Panc1 (cell line): ENCODE measurements at regions not wholly inside any gene's neighbourhood (a gene's known extent, or its start where the extent isn't known, plus 50 kb on each side); places are given as distances from the start of the nearest gene placed in this dataset.

ENCODE experiments used
- ATAC-seq: fragments of 200-7000 bp; cut with Tn5 transposase; 2 replicates; pipeline ENCODE4 v1.9.1; 2020; ENCODE audit warnings: mild to moderate bottlenecking, moderate library complexity
- BruUV-seq: library from RNA; stranded (reverse); fragments of 400-500 nt; replicated peaks from 2 replicates; lab custom pipeline; 2021; lab: Mats Ljungman, UMichigan
- CTCF ChIA-PET: fragments of 300-600 bp; sonication (Branson Sonifier 250); formaldehyde crosslinking; loops from one replicate; lab custom pipeline; 2022; ENCODE audit warnings: antibody characterized with exemption; lab: Charles Lee
- POLR2A ChIA-PET: fragments of 300-600 bp; sonication (Branson Sonifier 250); formaldehyde crosslinking; loops from one replicate; lab custom pipeline; 2022; ENCODE audit warnings: antibody characterized with exemption; lab: Charles Lee
- DNase-seq: peaks from one replicate; pipeline ENCODE4 v3.0.0-alpha.2; 2010; ENCODE audit warnings: low read depth, low spot score
- H3K27ac ChIP-seq: 2 replicates; pipeline ENCODE4 v1.5.1; 2011; ENCODE audit warnings: mild to moderate bottlenecking, low read length, inconsistent platforms
- H3K27me3 ChIP-seq: fragments of 200-500 bp; sonication (Bioruptor generic); 2 replicates; pipeline ENCODE4 v1.6.0; 2014; ENCODE audit warnings: low read length, inconsistent platforms; ENCODE audit not compliant: control insufficient read depth, insufficient read depth
- H3K36me3 ChIP-seq: fragments of 200-500 bp; sonication (Bioruptor generic); 2 replicates; pipeline ENCODE4 v1.5.1; 2014; ENCODE audit warnings: inconsistent platforms, mild to moderate bottlenecking, low read length, moderate library complexity; ENCODE audit not compliant: control insufficient read depth, insufficient read depth
- H3K4me1 ChIP-seq: 2 replicates; pipeline ENCODE4 v1.5.1; 2011; ENCODE audit warnings: inconsistent platforms, mild to moderate bottlenecking, low read length, moderate library complexity; ENCODE audit not compliant: control insufficient read depth, insufficient read depth
- H3K4me3 ChIP-seq, 2 experiments: 2 replicates each; pipeline ENCODE4 v1.5.1; 2011 to 2012; ENCODE audit warnings: low read depth in 2 of 2, low read length in 2 of 2, mild to moderate bottlenecking in 2 of 2, inconsistent platforms in 1 of 2, moderate library complexity in 1 of 2
- H3K9me3 ChIP-seq: fragments of 200-500 bp; sonication (Bioruptor generic); 2 replicates; pipeline ENCODE4 v1.5.1; 2014; ENCODE audit warnings: low read depth, mild to moderate bottlenecking, inconsistent platforms, low read length, moderate library complexity; ENCODE audit not compliant: control insufficient read depth, insufficient read depth
- POLR2AphosphoS5 ChIP-seq: IDR thresholded peaks from 2 replicates; pipeline ENCODE4 v1.6.1; 2012; ENCODE audit warnings: mild to moderate bottlenecking, low read depth, low read length, moderate library complexity
- SIN3A ChIP-seq: IDR thresholded peaks from 2 replicates; pipeline ENCODE4 v1.6.1; 2012; ENCODE audit warnings: low read depth, mild to moderate bottlenecking, low read length, moderate library complexity, borderline replicate concordance; ENCODE audit not compliant: insufficient read depth
- TCF7L2 ChIP-seq: IDR thresholded peaks from 2 replicates; pipeline ENCODE4 v1.6.1; 2011; ENCODE audit warnings: mild to moderate bottlenecking, low read depth, low read length, inconsistent platforms
- in situ Hi-C: cut with HindIII; loops from 2 replicates; pipeline ENCODE4 v1.10.0; 2016; ENCODE audit warnings: low sequenced_read_pairs, low pct_unique_long_range_greater_than_20kb
- intact Hi-C: fragments of 100-400 bp; cut with micrococcal nuclease; formaldehyde crosslinking; loops from one replicate; pipeline ENCODE4 v1.10.0; 2022; ENCODE audit not compliant: unreplicated experiment
- TF ChIP-seq, protein P1 (sequence below): fragments of 450-650 bp; IDR thresholded peaks from 2 replicates; pipeline ENCODE4 v1.5.1; 2017; ENCODE audit warnings: mild to moderate bottlenecking
- TF ChIP-seq, protein P2 (sequence below), 2 experiments: IDR thresholded peaks; 2 replicates each; pipeline ENCODE4 v1.6.1; 2011 to 2012; ENCODE audit warnings: low read depth in 2 of 2, control low read depth in 1 of 2, low read length in 1 of 2, mild to moderate bottlenecking in 1 of 2, moderate library complexity in 1 of 2; ENCODE audit not compliant: insufficient read depth in 1 of 2

DNA sequence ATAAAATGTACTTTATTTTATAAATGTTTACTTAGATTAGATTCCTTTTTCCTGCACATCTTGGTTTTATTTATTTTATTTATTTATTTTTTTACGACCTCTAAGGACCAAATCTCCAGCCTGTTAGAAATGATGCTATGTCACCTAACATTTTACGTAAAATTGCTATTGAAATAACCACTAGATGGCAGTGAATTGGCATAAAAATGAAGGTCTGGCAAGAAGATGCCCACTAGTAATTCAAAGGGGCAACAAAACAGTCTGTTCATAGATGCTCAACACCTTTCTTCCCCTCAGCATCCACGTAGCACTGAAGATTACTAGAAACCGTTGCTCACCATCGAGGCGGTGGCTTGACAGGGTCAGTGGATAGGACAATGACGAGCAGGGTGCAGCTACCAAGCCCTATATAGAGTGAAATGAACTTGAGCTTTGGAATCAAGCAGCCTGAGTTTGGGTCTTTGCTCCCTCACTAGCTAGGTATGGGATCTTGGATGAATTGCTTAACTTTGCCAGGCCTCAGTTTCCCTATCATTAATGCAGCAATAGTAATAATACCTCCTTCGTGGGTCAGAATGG, 128.7 kb upstream of the L3MBTL4 start:
- ChIA-PET POLR2A (no interaction called here), CTCF (interaction anchor here (0.5 to 1.8 kb wide), 2 partner anchors 343 to 653 kb away, joined by 3 to 4 read pairs; no protein-coding TSS in a partner anchor)
- no peaks in the 10 kb centered on the region for H3K36me3 ChIP-seq
- no TSS peak for BruUV-seq
- no peaks in the 10 kb centered on the region for H3K9me3 ChIP-seq
- ATAC-seq (no peak), DNase-seq (no peak)
- H3K4me1 ChIP-seq: no peaks in the 10 kb centered on the region
- H3K27ac ChIP-seq: no peak overlapping the region
- no peaks in the 10 kb centered on the region for H3K27me3 ChIP-seq
- no peak overlapping the region for H3K4me3 ChIP-seq
- in situ Hi-C loops: no loop called here
- intact Hi-C loops: loop anchor here (1.0 kb wide), 1 partner anchor 343 kb away; no protein-coding TSS in a partner anchor
- TF ChIP-seq, protein P1, sequence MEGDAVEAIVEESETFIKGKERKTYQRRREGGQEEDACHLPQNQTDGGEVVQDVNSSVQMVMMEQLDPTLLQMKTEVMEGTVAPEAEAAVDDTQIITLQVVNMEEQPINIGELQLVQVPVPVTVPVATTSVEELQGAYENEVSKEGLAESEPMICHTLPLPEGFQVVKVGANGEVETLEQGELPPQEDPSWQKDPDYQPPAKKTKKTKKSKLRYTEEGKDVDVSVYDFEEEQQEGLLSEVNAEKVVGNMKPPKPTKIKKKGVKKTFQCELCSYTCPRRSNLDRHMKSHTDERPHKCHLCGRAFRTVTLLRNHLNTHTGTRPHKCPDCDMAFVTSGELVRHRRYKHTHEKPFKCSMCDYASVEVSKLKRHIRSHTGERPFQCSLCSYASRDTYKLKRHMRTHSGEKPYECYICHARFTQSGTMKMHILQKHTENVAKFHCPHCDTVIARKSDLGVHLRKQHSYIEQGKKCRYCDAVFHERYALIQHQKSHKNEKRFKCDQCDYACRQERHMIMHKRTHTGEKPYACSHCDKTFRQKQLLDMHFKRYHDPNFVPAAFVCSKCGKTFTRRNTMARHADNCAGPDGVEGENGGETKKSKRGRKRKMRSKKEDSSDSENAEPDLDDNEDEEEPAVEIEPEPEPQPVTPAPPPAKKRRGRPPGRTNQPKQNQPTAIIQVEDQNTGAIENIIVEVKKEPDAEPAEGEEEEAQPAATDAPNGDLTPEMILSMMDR: peak; percentile 68
- TF ChIP-seq, protein P2, sequence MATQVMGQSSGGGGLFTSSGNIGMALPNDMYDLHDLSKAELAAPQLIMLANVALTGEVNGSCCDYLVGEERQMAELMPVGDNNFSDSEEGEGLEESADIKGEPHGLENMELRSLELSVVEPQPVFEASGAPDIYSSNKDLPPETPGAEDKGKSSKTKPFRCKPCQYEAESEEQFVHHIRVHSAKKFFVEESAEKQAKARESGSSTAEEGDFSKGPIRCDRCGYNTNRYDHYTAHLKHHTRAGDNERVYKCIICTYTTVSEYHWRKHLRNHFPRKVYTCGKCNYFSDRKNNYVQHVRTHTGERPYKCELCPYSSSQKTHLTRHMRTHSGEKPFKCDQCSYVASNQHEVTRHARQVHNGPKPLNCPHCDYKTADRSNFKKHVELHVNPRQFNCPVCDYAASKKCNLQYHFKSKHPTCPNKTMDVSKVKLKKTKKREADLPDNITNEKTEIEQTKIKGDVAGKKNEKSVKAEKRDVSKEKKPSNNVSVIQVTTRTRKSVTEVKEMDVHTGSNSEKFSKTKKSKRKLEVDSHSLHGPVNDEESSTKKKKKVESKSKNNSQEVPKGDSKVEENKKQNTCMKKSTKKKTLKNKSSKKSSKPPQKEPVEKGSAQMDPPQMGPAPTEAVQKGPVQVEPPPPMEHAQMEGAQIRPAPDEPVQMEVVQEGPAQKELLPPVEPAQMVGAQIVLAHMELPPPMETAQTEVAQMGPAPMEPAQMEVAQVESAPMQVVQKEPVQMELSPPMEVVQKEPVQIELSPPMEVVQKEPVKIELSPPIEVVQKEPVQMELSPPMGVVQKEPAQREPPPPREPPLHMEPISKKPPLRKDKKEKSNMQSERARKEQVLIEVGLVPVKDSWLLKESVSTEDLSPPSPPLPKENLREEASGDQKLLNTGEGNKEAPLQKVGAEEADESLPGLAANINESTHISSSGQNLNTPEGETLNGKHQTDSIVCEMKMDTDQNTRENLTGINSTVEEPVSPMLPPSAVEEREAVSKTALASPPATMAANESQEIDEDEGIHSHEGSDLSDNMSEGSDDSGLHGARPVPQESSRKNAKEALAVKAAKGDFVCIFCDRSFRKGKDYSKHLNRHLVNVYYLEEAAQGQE (IDR thresholded peaks at IDR 0.05; ENCODE audit: insufficient read depth in 1 of 2, low read depth in 2 of 2, low read length in 1 of 2): no peak
- no peak for TF ChIP-seq POLR2AphosphoS5
- no peak for TF ChIP-seq TCF7L2
- TF ChIP-seq SIN3A: no peak

DNA sequence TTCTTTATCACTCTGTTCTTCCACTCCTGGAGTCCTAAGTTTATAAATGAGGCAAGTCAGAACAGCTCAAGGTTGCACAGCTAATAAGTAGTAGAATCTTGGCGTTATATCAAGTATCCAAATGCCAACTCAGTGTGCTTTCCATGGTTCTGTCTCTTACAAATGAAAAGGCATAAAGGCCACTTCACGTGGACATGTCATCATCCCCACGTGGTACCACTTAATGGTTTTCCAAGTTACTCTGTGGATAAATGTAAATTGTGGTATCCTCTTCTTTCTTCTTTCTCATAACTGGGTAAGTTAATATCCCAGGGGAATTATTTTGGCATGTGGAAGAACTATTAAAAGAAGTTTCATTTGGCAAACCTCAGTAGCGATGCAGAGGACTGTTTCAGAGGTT, 131.5 kb upstream of the L3MBTL4 start:
- H3K9me3 ChIP-seq: no peaks in the 10 kb centered on the region
- CTCF ChIA-PET: no interaction called here
- intact Hi-C loops: no loop called here

More for the DNA sequence above, 131.5 kb upstream of the L3MBTL4 start:
- in situ Hi-C loops: no loop called here
- POLR2A ChIA-PET: no interaction called here
- H3K27ac ChIP-seq: no peak overlapping the region
- no peak for TF ChIP-seq TCF7L2
- TF ChIP-seq, protein P1: no peak
- no peak for TF ChIP-seq POLR2AphosphoS5
- TF ChIP-seq, protein P2 (IDR thresholded peaks at IDR 0.05; ENCODE audit: insufficient read depth in 1 of 2, low read depth in 2 of 2, low read length in 1 of 2): no peak
- TF ChIP-seq SIN3A: no peak
- H3K4me3 ChIP-seq: no peak overlapping the region
- no TSS peak for BruUV-seq
- ATAC-seq: no peak
- no peaks in the 10 kb centered on the region for H3K27me3 ChIP-seq
- H3K4me1 ChIP-seq: no peaks in the 10 kb centered on the region
- no peaks in the 10 kb centered on the region for H3K36me3 ChIP-seq
- no peak for DNase-seq
